Suppressor macrophage (primary cell): ENCODE measurements at regions not wholly inside any gene's neighbourhood (a gene's known extent, or its start where the extent isn't known, plus 50 kb on each side); places are given as distances from the start of the nearest gene placed in this dataset.
"Not testable (repeated sequence)": the region's sequence is repeated elsewhere in the genome, so short reads cannot be mapped to it uniquely, and the experiment has no call there.

Source experiments
- DNase-seq, 4 experiments: peaks; one replicate each; pipeline ENCODE4 v3.0.0-alpha.2; 2020 to 2022

- no peak for DNase-seq
Observed at GRCh38 chr1:29634746-29635335, 398.5 kb downstream of the PTPRU start.

- DNase-seq = no peak
Observed at GRCh38 chr1:29634324-29634723, 398.0 kb downstream of the PTPRU start.

GRCh38 chr1:29633771-29634170 is 397.4 kb downstream of the PTPRU start:
- no peak for DNase-seq

- no peak for DNase-seq
Observed at GRCh38 chr1:29632806-29633615, 396.7 kb downstream of the PTPRU start.

- no peak for DNase-seq
Observed at GRCh38 chr1:29631836-29632805, 395.8 kb downstream of the PTPRU start.

GRCh38 chr1:29631361-29631760 is 395.0 kb downstream of the PTPRU start:
- no peak for DNase-seq

GRCh38 chr1:29630756-29631155 is 394.4 kb downstream of the PTPRU start:
- no peak for DNase-seq

- no peak for DNase-seq
Observed at GRCh38 chr1:29629814-29630516, 393.6 kb downstream of the PTPRU start.

GRCh38 chr1:29629401-29629800 is 393.1 kb downstream of the PTPRU start:
- no peak for DNase-seq

- no peak for DNase-seq
Observed at GRCh38 chr1:29628190-29628589, 391.9 kb downstream of the PTPRU start.

- DNase-seq = no peak
Observed at GRCh38 chr1:29626726-29627125, 390.4 kb downstream of the PTPRU start.

GRCh38 chr1:29626066-29626465 is 389.7 kb downstream of the PTPRU start:
- no peak for DNase-seq

GRCh38 chr1:29625084-29625420 is 388.7 kb downstream of the PTPRU start:
- DNase-seq = no peak

- no peak for DNase-seq
Observed at GRCh38 chr1:29624320-29625083, 388.2 kb downstream of the PTPRU start.

- DNase-seq = no peak
Observed at GRCh38 chr1:29623501-29623900, 387.2 kb downstream of the PTPRU start.

GRCh38 chr1:29621826-29622435 is 385.6 kb downstream of the PTPRU start:
- no peak for DNase-seq

GRCh38 chr1:29620631-29621030 is 384.3 kb downstream of the PTPRU start:
- DNase-seq = no peak

- no peak for DNase-seq
Observed at GRCh38 chr1:29607236-29607635, 370.9 kb downstream of the PTPRU start.

GRCh38 chr1:29604796-29605195 is 368.5 kb downstream of the PTPRU start:
- not testable (repeated sequence) for DNase-seq

GRCh38 chr1:29603622-29604021 is 367.3 kb downstream of the PTPRU start:
- no peak for DNase-seq

GRCh38 chr1:29602203-29602602 is 365.9 kb downstream of the PTPRU start:
- DNase-seq = no peak
